ENCODE measurements at regions not wholly inside any gene's neighbourhood (a gene's known extent, or its start where the extent isn't known, plus 50 kb on each side); places are given as distances from the start of the nearest gene placed in this dataset.

GRCh38 chr12:119255314-119255713 lies 76.6 kb downstream of the HSPB8 start:
- TF ChIP-seq EP300 (conservative IDR thresholded peaks at IDR 0.05; ENCODE audit: poor library complexity, severe bottlenecking) (no peak), RAD21 (conservative IDR thresholded peaks at IDR 0.05) (no peak), CTCF (IDR thresholded peaks at IDR 0.05; ENCODE audit: poor library complexity, severe bottlenecking) (no peak), SMC3 (conservative IDR thresholded peaks at IDR 0.05; ENCODE audit: poor library complexity) (no peak), EZH2 (IDR thresholded peaks at IDR 0.05; ENCODE audit: borderline replicate concordance, insufficient read depth, low read length, poor library complexity, severe bottlenecking) (no peak), POLR2AphosphoS5 (IDR thresholded peaks at IDR 0.05) (no peak), REST (IDR thresholded peaks at IDR 0.05; ENCODE audit: borderline replicate concordance) (no peak), TAF1 (IDR thresholded peaks at IDR 0.05; ENCODE audit: low read depth) (no peak)

All from neural cell (in vitro differentiated cells).